Temporal lobe (tissue), 1 donor: ENCODE measurements at regions not wholly inside any gene's neighbourhood (a gene's known extent, or its start where the extent isn't known, plus 50 kb on each side); places are given as distances from the start of the nearest gene placed in this dataset. TPM values are rescaled to one million over a fixed set of nuclear protein-coding genes. Genes with fewer than 3 reads are reported as not detected.

Experiments
- small RNA-seq: library from RNA; depleted of rRNA; stranded (forward); fragments of <200 nt; gene quantifications from one replicate; pipeline ENCODE3, GENCODE V24; 2014; ENCODE audit warnings: low replicate concordance

Small RNA genes lying in the stretch of these regions (small RNA-seq; reads per million reads assigned to genes)
- gene AC022513.1 = not detected
